ENCODE measurements at regions not wholly inside any gene's neighbourhood (a gene's known extent, or its start where the extent isn't known, plus 50 kb on each side); places are given as distances from the start of the nearest gene placed in this dataset.

- intact Hi-C loops (cut with DNase I; ENCODE audit: low total_unique reads): no loop called here
- H3K27ac ChIP-seq: no peak overlapping the region
- H3K27me3 ChIP-seq (replicated peaks in 1 of 7): peaks cover 0 to 5% (median 0%) of the 10 kb centered on the region in 7 donors
- no peaks in the 10 kb centered on the region for H3K36me3 ChIP-seq
- H3K4me1 ChIP-seq: no peaks in the 10 kb centered on the region
- no peak overlapping the region for H3K4me3 ChIP-seq
- DNase-seq: no peak
- H3K9me3 ChIP-seq: peaks cover 0 to 20% (median 15%) of the 10 kb centered on the region in 8 donors
- WGBS, 5 donors: 79 to 97% (median 94%) methylated on average over 1 of the region's 1 CpG
- TF ChIP-seq CTCF (IDR thresholded peaks at IDR 0.05 in 8 of 11, conservative IDR thresholded peaks at IDR 0.05 in 3 of 11) (no peak), POLR2A (IDR thresholded peaks at IDR 0.05) (no peak), POLR2AphosphoS5 (IDR thresholded peaks at IDR 0.05) (no peak)
These were observed 168.1 kb downstream of the FGF1 start for GRCh38 chr5:142517840-142518239.

GRCh38 chr5:142516732-142517131, 169.2 kb downstream of the FGF1 start:
- WGBS, 5 donors: 88 to 95% (median 93%) methylated on average over 3 of the region's 3 CpGs
- no peaks in the 10 kb centered on the region for H3K36me3 ChIP-seq
- no peaks in the 10 kb centered on the region for H3K27me3 ChIP-seq (replicated peaks in 1 of 7)
- H3K4me3 ChIP-seq: no peak overlapping the region
- no peak overlapping the region for H3K27ac ChIP-seq
- H3K9me3 ChIP-seq: peaks cover 0 to 20% (median 15%) of the 10 kb centered on the region in 8 donors
- DNase-seq: no peak
- H3K4me1 ChIP-seq: no peaks in the 10 kb centered on the region
- TF ChIP-seq POLR2AphosphoS5 (IDR thresholded peaks at IDR 0.05) (no peak), POLR2A (IDR thresholded peaks at IDR 0.05) (no peak), CTCF (IDR thresholded peaks at IDR 0.05 in 8 of 11, conservative IDR thresholded peaks at IDR 0.05 in 3 of 11) (no peak)
- intact Hi-C loops (cut with DNase I; ENCODE audit: low total_unique reads): no loop called here

- H3K27me3 ChIP-seq (replicated peaks in 1 of 7): no peaks in the 10 kb centered on the region
- no peaks in the 10 kb centered on the region for H3K4me1 ChIP-seq
- H3K36me3 ChIP-seq: no peaks in the 10 kb centered on the region
- H3K9me3 ChIP-seq: peaks cover 0 to 20% (median 15%) of the 10 kb centered on the region in 8 donors
- no peak for TF ChIP-seq POLR2AphosphoS5 (IDR thresholded peaks at IDR 0.05)
- TF ChIP-seq CTCF (IDR thresholded peaks at IDR 0.05 in 8 of 11, conservative IDR thresholded peaks at IDR 0.05 in 3 of 11): no peak
- TF ChIP-seq POLR2A (IDR thresholded peaks at IDR 0.05): no peak
- intact Hi-C loops (cut with DNase I; ENCODE audit: low total_unique reads): no loop called here
- H3K27ac ChIP-seq: no peak overlapping the region
- no peak overlapping the region for H3K4me3 ChIP-seq
- DNase-seq: no peak
- WGBS, 5 donors: 76 to 88% (median 85%) methylated on average over 2 of the region's 2 CpGs
These were observed 170.9 kb downstream of the FGF1 start for GRCh38 chr5:142515036-142515435.

- Histone ChIP-seq H3K9me3 (peaks cover 0 to 20% (median 15%) of the 10 kb centered on the region in 8 donors), H3K4me3 (no peak overlapping the region), H3K27ac (no peak overlapping the region), H3K4me1 (no peaks in the 10 kb centered on the region), H3K27me3 (replicated peaks in 1 of 7) (peaks cover 0 to 4% (median 0%) of the 10 kb centered on the region in 7 donors), H3K36me3 (no peaks in the 10 kb centered on the region)
- no peak for TF ChIP-seq POLR2AphosphoS5 (IDR thresholded peaks at IDR 0.05)
- no peak for TF ChIP-seq CTCF (IDR thresholded peaks at IDR 0.05 in 8 of 11, conservative IDR thresholded peaks at IDR 0.05 in 3 of 11)
- TF ChIP-seq POLR2A (IDR thresholded peaks at IDR 0.05): no peak
- intact Hi-C loops (cut with DNase I; ENCODE audit: low total_unique reads): no loop called here
- DNase-seq: no peak
- 88 to 94% (median 90%) methylated on average over 3 of the region's 3 CpGs for WGBS, 5 donors
These were observed 171.7 kb downstream of the FGF1 start for GRCh38 chr5:142514196-142514595.
